CD4-positive, alpha-beta T cell (primary cell): ENCODE measurements at regions not wholly inside any gene's neighbourhood (a gene's known extent, or its start where the extent isn't known, plus 50 kb on each side); places are given as distances from the start of the nearest gene placed in this dataset.

Source experiments
- ATAC-seq: fragments of 200-7000 bp; cut with Tn5 transposase; one replicate; pipeline ENCODE4 v1.10.0; 2022; ENCODE audit warnings: mild to moderate bottlenecking; ENCODE audit not compliant: poor library complexity
- CTCF ChIA-PET: fragments of 350-600 bp; sonication (Branson Sonifier 250); formaldehyde crosslinking; loops from one replicate; lab custom pipeline; 2021; ENCODE audit warnings: antibody characterized with exemption, inconsistent platforms; lab: Charles Lee
- POLR2A ChIA-PET: fragments of 350-600 bp; sonication (Branson Sonifier 250); formaldehyde crosslinking; loops from one replicate; lab custom pipeline; 2021; ENCODE audit warnings: antibody characterized with exemption, inconsistent platforms; lab: Charles Lee
- DNase-seq, 14 experiments: peaks; one replicate each; pipeline ENCODE4 v3.0.0-alpha.2; 2013 to 2020; ENCODE audit warnings: mixed read lengths in 2 of 14
- H3K27ac ChIP-seq, 2 donors: one replicate each; pipeline versions ENCODE4 v1.5.1 to v1.7.0; 2013; ENCODE audit warnings: low read length in 2 of 2, low read depth in 1 of 2, mild to moderate bottlenecking in 1 of 2
- H3K27me3 ChIP-seq, 2 experiments: 1 replicate in 1 of 2; 2 replicates in 1 of 2; pipeline versions ENCODE4 v1.6.1 to v1.7.0; 2013; ENCODE audit warnings: low read length in 2 of 2, control low read depth in 1 of 2, mild to moderate bottlenecking in 1 of 2, moderate library complexity in 1 of 2; ENCODE audit not compliant: insufficient read depth in 2 of 2, control insufficient read depth in 1 of 2
- H3K36me3 ChIP-seq: one replicate; pipeline ENCODE4 v1.6.1; 2013; ENCODE audit warnings: low read length, control low read depth; ENCODE audit not compliant: insufficient read depth
- H3K4me1 ChIP-seq: one replicate; pipeline ENCODE4 v1.6.1; 2013; ENCODE audit warnings: low read length, control low read depth; ENCODE audit not compliant: insufficient read depth
- H3K4me3 ChIP-seq: one replicate; pipeline ENCODE4 v1.5.1; 2013; ENCODE audit warnings: mild to moderate bottlenecking, low read length, moderate library complexity
- H3K9me3 ChIP-seq, 2 experiments: 1 replicate in 1 of 2; 2 replicates in 1 of 2; pipeline versions ENCODE4 v1.6.1 to v1.7.0; 2013; ENCODE audit warnings: low read length in 2 of 2, mild to moderate bottlenecking in 2 of 2, control low read depth in 1 of 2, moderate library complexity in 1 of 2; ENCODE audit not compliant: control insufficient read depth in 1 of 2, insufficient read depth in 1 of 2
- H3K27ac Mint-ChIP-seq: one replicate; pipeline ENCODE4 v1.8.0; 2020; ENCODE audit warnings: mixed read lengths
- H3K27me3 Mint-ChIP-seq: one replicate; pipeline ENCODE4 v1.8.0; 2021; ENCODE audit warnings: mixed read lengths
- H3K36me3 Mint-ChIP-seq: one replicate; pipeline ENCODE4 v1.8.0; 2021; ENCODE audit warnings: low read depth, mixed read lengths
- H3K4me1 Mint-ChIP-seq: one replicate; pipeline ENCODE4 v1.8.0; 2021; ENCODE audit warnings: low read depth, mixed read lengths
- H3K4me3 Mint-ChIP-seq: one replicate; pipeline ENCODE4 v1.8.0; 2020; ENCODE audit warnings: mild to moderate bottlenecking, mixed read lengths
- H3K9me3 Mint-ChIP-seq: one replicate; pipeline ENCODE4 v1.8.0; 2020; ENCODE audit warnings: mixed read lengths
- intact Hi-C, 2 experiments: fragments of 100-400 bp; cut with DNase I in 1 of 2; cut with micrococcal nuclease in 1 of 2; formaldehyde crosslinking; loops; one replicate each; pipeline versions ENCODE4 v1.15.1 to v1.9.0; 2023 to 2025; cut with DNase I, micrococcal nuclease
- TF ChIP-seq, protein P1 (sequence below): fragments of 200-600 bp; IDR thresholded peaks from one replicate; pipeline ENCODE4 v1.8.0; 2022; ENCODE audit warnings: antibody characterized with exemption, mild to moderate bottlenecking

- ChIA-PET POLR2A (no interaction called here), CTCF (no interaction called here)
- Histone ChIP-seq H3K9me3 (no peaks in the 10 kb centered on the region), H3K27ac (no peak overlapping the region), H3K4me1 (no peaks in the 10 kb centered on the region), H3K4me3 (no peak overlapping the region), H3K27me3 (no peaks in the 10 kb centered on the region), H3K36me3 (no peaks in the 10 kb centered on the region)
- no peak overlapping the region for H3K4me3 Mint-ChIP-seq
- no peak for ATAC-seq
- H3K27me3 Mint-ChIP-seq: no peaks in the 10 kb centered on the region
- TF ChIP-seq, protein P1, sequence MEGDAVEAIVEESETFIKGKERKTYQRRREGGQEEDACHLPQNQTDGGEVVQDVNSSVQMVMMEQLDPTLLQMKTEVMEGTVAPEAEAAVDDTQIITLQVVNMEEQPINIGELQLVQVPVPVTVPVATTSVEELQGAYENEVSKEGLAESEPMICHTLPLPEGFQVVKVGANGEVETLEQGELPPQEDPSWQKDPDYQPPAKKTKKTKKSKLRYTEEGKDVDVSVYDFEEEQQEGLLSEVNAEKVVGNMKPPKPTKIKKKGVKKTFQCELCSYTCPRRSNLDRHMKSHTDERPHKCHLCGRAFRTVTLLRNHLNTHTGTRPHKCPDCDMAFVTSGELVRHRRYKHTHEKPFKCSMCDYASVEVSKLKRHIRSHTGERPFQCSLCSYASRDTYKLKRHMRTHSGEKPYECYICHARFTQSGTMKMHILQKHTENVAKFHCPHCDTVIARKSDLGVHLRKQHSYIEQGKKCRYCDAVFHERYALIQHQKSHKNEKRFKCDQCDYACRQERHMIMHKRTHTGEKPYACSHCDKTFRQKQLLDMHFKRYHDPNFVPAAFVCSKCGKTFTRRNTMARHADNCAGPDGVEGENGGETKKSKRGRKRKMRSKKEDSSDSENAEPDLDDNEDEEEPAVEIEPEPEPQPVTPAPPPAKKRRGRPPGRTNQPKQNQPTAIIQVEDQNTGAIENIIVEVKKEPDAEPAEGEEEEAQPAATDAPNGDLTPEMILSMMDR: no peak
- no peaks in the 10 kb centered on the region for H3K36me3 Mint-ChIP-seq
- intact Hi-C loops: no loop called here
- H3K4me1 Mint-ChIP-seq: no peaks in the 10 kb centered on the region
- peaks cover 15% of the 10 kb centered on the region for H3K9me3 Mint-ChIP-seq
- no peak for DNase-seq
- H3K27ac Mint-ChIP-seq: no peak overlapping the region
Observed at GRCh38 chr2:188805219-188805618, 169.0 kb upstream of the COL3A1 start.

GRCh38 chr2:188808947-188809355 is 165.2 kb upstream of the COL3A1 start:
- Mint-ChIP-seq H3K9me3 (peaks cover 4% of the 10 kb centered on the region), H3K27me3 (no peaks in the 10 kb centered on the region)
- ATAC-seq: no peak

GRCh38 chr2:188810586-188810985 is 163.6 kb upstream of the COL3A1 start:
- no peak overlapping the region for H3K27ac ChIP-seq
- Mint-ChIP-seq H3K36me3 (no peaks in the 10 kb centered on the region), H3K27me3 (no peaks in the 10 kb centered on the region), H3K4me3 (no peak overlapping the region), H3K9me3 (no peaks in the 10 kb centered on the region), H3K27ac (no peak overlapping the region), H3K4me1 (no peaks in the 10 kb centered on the region)
- H3K4me3 ChIP-seq: no peak overlapping the region
- ChIA-PET CTCF (no interaction called here), POLR2A (no interaction called here)
- DNase-seq: no peak
- H3K9me3 ChIP-seq: no peaks in the 10 kb centered on the region
- no peaks in the 10 kb centered on the region for H3K4me1 ChIP-seq
- H3K27me3 ChIP-seq: no peaks in the 10 kb centered on the region
- no peaks in the 10 kb centered on the region for H3K36me3 ChIP-seq
- ATAC-seq: no peak
- TF ChIP-seq, protein P1: no peak
- intact Hi-C loops: no loop called here

More at GRCh38 chr2:188808947-188809355, 165.2 kb upstream of the COL3A1 start:
- intact Hi-C loops: no loop called here
- H3K4me1 Mint-ChIP-seq: no peaks in the 10 kb centered on the region
- no peaks in the 10 kb centered on the region for H3K27me3 ChIP-seq
- no peaks in the 10 kb centered on the region for H3K36me3 Mint-ChIP-seq
- no peaks in the 10 kb centered on the region for H3K36me3 ChIP-seq
- H3K4me3 Mint-ChIP-seq: no peak overlapping the region
- ChIA-PET POLR2A (no interaction called here), CTCF (no interaction called here)
- H3K4me3 ChIP-seq: no peak overlapping the region
- no peaks in the 10 kb centered on the region for H3K9me3 ChIP-seq
- TF ChIP-seq, protein P1: no peak
- H3K4me1 ChIP-seq: no peaks in the 10 kb centered on the region
- no peak overlapping the region for H3K27ac ChIP-seq
- DNase-seq: no peak
- no peak overlapping the region for H3K27ac Mint-ChIP-seq
